Ovary (tissue), 3 donors: ENCODE measurements at regions not wholly inside any gene's neighbourhood (a gene's known extent, or its start where the extent isn't known, plus 50 kb on each side); places are given as distances from the start of the nearest gene placed in this dataset.

Source experiments
- CTCF ChIP-seq, 3 donors: fragments of 450-650 bp in 2 of 3; fragments of 200-600 bp in 1 of 3; IDR thresholded peaks; one replicate each; pipeline versions ENCODE4 v1.5.1 to v1.8.0; 2016 to 2022; ENCODE audit warnings: antibody characterized with exemption in 3 of 3, mild to moderate bottlenecking in 1 of 3
- POLR2A ChIP-seq: fragments of 450-650 bp; IDR thresholded peaks from one replicate; pipeline ENCODE4 v1.6.1; 2017; ENCODE audit warnings: antibody characterized with exemption, mild to moderate bottlenecking, moderate library complexity
- donor health status: DM: no; HTN: no; CAD: no.

GRCh38 chr11:127629200-127629599 lies 628.6 kb upstream of the KIRREL3 start:
- no peak for TF ChIP-seq POLR2A
- no peak for TF ChIP-seq CTCF (IDR thresholded peaks at IDR 0.05)
